HG03378 (cell line): ENCODE measurements at regions not wholly inside any gene's neighbourhood (a gene's known extent, or its start where the extent isn't known, plus 50 kb on each side); places are given as distances from the start of the nearest gene placed in this dataset.
"Not testable (repeated sequence)": the region's sequence is repeated elsewhere in the genome, so short reads cannot be mapped to it uniquely, and the experiment has no call there.

Experiments used
- ATAC-seq: cut with Tn5 transposase; IDR thresholded peaks from one replicate; pipeline ENCODE4 v1.9.1; 2021; ENCODE audit warnings: mild to moderate bottlenecking, moderate library complexity; ENCODE audit not compliant: unreplicated experiment

- no peak for ATAC-seq
Observed at GRCh38 chr2:150371044-150371818, 116.2 kb downstream of the RND3 start.

GRCh38 chr2:150370561-150370960, 116.9 kb downstream of the RND3 start:
- no peak for ATAC-seq

- ATAC-seq: no peak
Observed at GRCh38 chr2:150369862-150370261, 117.6 kb downstream of the RND3 start.

GRCh38 chr2:150358468-150358807, 129.0 kb downstream of the RND3 start:
- ATAC-seq: no peak

- peak; percentile 84 for ATAC-seq
Observed at GRCh38 chr2:150357770-150358467, 129.5 kb downstream of the RND3 start.

- no peak for ATAC-seq
Observed at GRCh38 chr2:150355440-150355839, 132.0 kb downstream of the RND3 start.

- ATAC-seq: no peak
Observed at GRCh38 chr2:150353376-150353775, 134.1 kb downstream of the RND3 start.

- no peak for ATAC-seq
Observed at GRCh38 chr2:150351922-150352321, 135.5 kb downstream of the RND3 start.

- no peak for ATAC-seq
Observed at GRCh38 chr2:150350500-150350899, 137.0 kb downstream of the RND3 start.

GRCh38 chr2:150346806-150347205, 140.7 kb downstream of the RND3 start:
- ATAC-seq: no peak

- no peak for ATAC-seq
Observed at GRCh38 chr2:150341982-150342680, 145.3 kb downstream of the RND3 start.

- ATAC-seq: no peak
Observed at GRCh38 chr2:150339951-150340350, 147.5 kb downstream of the RND3 start.

GRCh38 chr2:150339282-150339681, 148.2 kb downstream of the RND3 start:
- no peak for ATAC-seq

- ATAC-seq: no peak
Observed at GRCh38 chr2:150335596-150335995, 151.9 kb downstream of the RND3 start.

- ATAC-seq: no peak
Observed at GRCh38 chr2:150332383-150332782, 155.1 kb downstream of the RND3 start.

GRCh38 chr2:150327564-150328489, 159.6 kb downstream of the RND3 start:
- no peak for ATAC-seq

- no peak for ATAC-seq
Observed at GRCh38 chr2:150325656-150326314, 161.7 kb downstream of the RND3 start.

- ATAC-seq: not testable (repeated sequence)
Observed at GRCh38 chr2:150323071-150323470, 164.4 kb downstream of the RND3 start.

GRCh38 chr2:150320608-150321007, 166.9 kb downstream of the RND3 start:
- ATAC-seq: no peak
